Prostate gland (tissue), 2 donors: ENCODE measurements at regions not wholly inside any gene's neighbourhood (a gene's known extent, or its start where the extent isn't known, plus 50 kb on each side); places are given as distances from the start of the nearest gene placed in this dataset.
A peak's percentile ranks its signal among the peaks of the same experiment; 100 is the strongest.
"Not testable (repeated sequence)": the region's sequence is repeated elsewhere in the genome, so short reads cannot be mapped to it uniquely, and the experiment has no call there.

Source experiments
- DNase-seq: peaks from one replicate; pipeline ENCODE4 v3.0.0-alpha.2; 2019; ENCODE audit warnings: low spot score
- H3K27ac ChIP-seq, 2 donors: fragments of 200-600 bp; sonication (generic); 2 replicates each; pipeline ENCODE4 v1.5.1; 2017 to 2019
- H3K27me3 ChIP-seq: fragments of 200-600 bp; sonication (generic); replicated peaks from 2 replicates; pipeline ENCODE4 v1.5.1; 2019; ENCODE audit not compliant: insufficient read depth
- H3K36me3 ChIP-seq, 2 donors: fragments of 200-600 bp; sonication (generic); 1 replicate in 1 of 2; 2 replicates in 1 of 2; pipeline versions ENCODE4 v1.5.1 to v1.8.1; 2017 to 2019
- H3K4me1 ChIP-seq: fragments of 200-600 bp; sonication (generic); replicated peaks from 2 replicates; pipeline ENCODE4 v1.5.1; 2019
- H3K4me3 ChIP-seq, 2 donors: fragments of 200-600 bp; sonication (generic); 2 replicates each; pipeline ENCODE4 v1.5.1; 2017 to 2019
- H3K9me3 ChIP-seq: fragments of 200-600 bp; sonication (generic); 2 replicates; pipeline ENCODE4 v1.5.1; 2017
- POLR2A ChIP-seq: fragments of 450-650 bp; IDR thresholded peaks from one replicate; pipeline ENCODE4 v1.6.1; 2016; ENCODE audit warnings: antibody characterized with exemption, mild to moderate bottlenecking
- POLR2AphosphoS5 ChIP-seq: sonication (generic); formaldehyde crosslinking; IDR thresholded peaks from one replicate; pipeline ENCODE4 v1.6.1; 2017; ENCODE audit warnings: antibody characterized with exemption
- WGBS: methylation state at CpG from one replicate; pipeline ENCODE4 v1.1.5; 2018; 5-methylcytosine and 5-hydroxymethylcytosine counted together
- intact Hi-C: fragments of 100-400 bp; cut with DNase I; formaldehyde crosslinking; loops from one replicate; pipeline ENCODE4 v1.14.2; 2022
- TF ChIP-seq, protein P1 (sequence below), 4 experiments: fragments of 200-600 bp in 2 of 4; fragments of 450-650 bp in 2 of 4; sonication (generic) in 2 of 4; IDR thresholded peaks; 1 replicate in 3 of 4; 2 replicates in 1 of 4; pipeline ENCODE4 v1.5.1; 2016 to 2019; ENCODE audit warnings: antibody characterized with exemption in 4 of 4, mild to moderate bottlenecking in 2 of 4, moderate library complexity in 2 of 4

GRCh38 chrX:538311-538710 is 92.3 kb upstream of the SHOX start:
- TF ChIP-seq POLR2AphosphoS5 (no peak), POLR2A (no peak)
- TF ChIP-seq, protein P1, sequence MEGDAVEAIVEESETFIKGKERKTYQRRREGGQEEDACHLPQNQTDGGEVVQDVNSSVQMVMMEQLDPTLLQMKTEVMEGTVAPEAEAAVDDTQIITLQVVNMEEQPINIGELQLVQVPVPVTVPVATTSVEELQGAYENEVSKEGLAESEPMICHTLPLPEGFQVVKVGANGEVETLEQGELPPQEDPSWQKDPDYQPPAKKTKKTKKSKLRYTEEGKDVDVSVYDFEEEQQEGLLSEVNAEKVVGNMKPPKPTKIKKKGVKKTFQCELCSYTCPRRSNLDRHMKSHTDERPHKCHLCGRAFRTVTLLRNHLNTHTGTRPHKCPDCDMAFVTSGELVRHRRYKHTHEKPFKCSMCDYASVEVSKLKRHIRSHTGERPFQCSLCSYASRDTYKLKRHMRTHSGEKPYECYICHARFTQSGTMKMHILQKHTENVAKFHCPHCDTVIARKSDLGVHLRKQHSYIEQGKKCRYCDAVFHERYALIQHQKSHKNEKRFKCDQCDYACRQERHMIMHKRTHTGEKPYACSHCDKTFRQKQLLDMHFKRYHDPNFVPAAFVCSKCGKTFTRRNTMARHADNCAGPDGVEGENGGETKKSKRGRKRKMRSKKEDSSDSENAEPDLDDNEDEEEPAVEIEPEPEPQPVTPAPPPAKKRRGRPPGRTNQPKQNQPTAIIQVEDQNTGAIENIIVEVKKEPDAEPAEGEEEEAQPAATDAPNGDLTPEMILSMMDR (IDR thresholded peaks at IDR 0.05), result no peak
- Histone ChIP-seq H3K4me1 (no peaks in the 10 kb centered on the region), H3K27ac (no peak overlapping the region), H3K9me3 (no peaks in the 10 kb centered on the region), H3K4me3 (no peak overlapping the region), H3K27me3 (no peaks in the 10 kb centered on the region), H3K36me3 (no peaks in the 10 kb centered on the region)
- DNase-seq, result no peak
- intact Hi-C loops, result no loop called here
- WGBS, result 76% methylated on average over 11 of the region's 11 CpGs

GRCh38 chrX:541006-541405 is 89.6 kb upstream of the SHOX start:
- H3K27ac ChIP-seq, DNase-seq, H3K9me3 ChIP-seq, H3K27me3 ChIP-seq, H3K36me3 ChIP-seq, H3K4me1 ChIP-seq, H3K4me3 ChIP-seq, intact Hi-C loops: not testable (repeated sequence)
- WGBS, result 93% methylated on average over 10 of the region's 10 CpGs

GRCh38 chrX:542179-542578 is 88.4 kb upstream of the SHOX start:
- H3K27ac ChIP-seq, result no peak overlapping the region
- WGBS, result 90% methylated on average over 9 of the region's 9 CpGs
- no peaks in the 10 kb centered on the region for H3K9me3 ChIP-seq
- intact Hi-C loops, result no loop called here
- no peaks in the 10 kb centered on the region for H3K36me3 ChIP-seq
- no peak for DNase-seq
- TF ChIP-seq, protein P1 (IDR thresholded peaks at IDR 0.05), result no peak
- no peak for TF ChIP-seq POLR2A
- TF ChIP-seq POLR2AphosphoS5, result no peak
- no peaks in the 10 kb centered on the region for H3K27me3 ChIP-seq
- no peak overlapping the region for H3K4me3 ChIP-seq
- no peaks in the 10 kb centered on the region for H3K4me1 ChIP-seq

GRCh38 chrX:545452-545885 is 85.1 kb upstream of the SHOX start:
- TF ChIP-seq POLR2AphosphoS5, result peak; percentile 42
- no peak for TF ChIP-seq POLR2A
- Histone ChIP-seq H3K9me3 (no peaks in the 10 kb centered on the region), H3K36me3 (no peaks in the 10 kb centered on the region), H3K27ac (peak overlapping the region in 1 of 2 donors; percentile 24), H3K4me1 (no peaks in the 10 kb centered on the region), H3K4me3 (no peak overlapping the region), H3K27me3 (no peaks in the 10 kb centered on the region)
- intact Hi-C loops, result no loop called here
- WGBS, result 32% methylated on average over 19 of the region's 19 CpGs
- DNase-seq, result no peak

DNA sequence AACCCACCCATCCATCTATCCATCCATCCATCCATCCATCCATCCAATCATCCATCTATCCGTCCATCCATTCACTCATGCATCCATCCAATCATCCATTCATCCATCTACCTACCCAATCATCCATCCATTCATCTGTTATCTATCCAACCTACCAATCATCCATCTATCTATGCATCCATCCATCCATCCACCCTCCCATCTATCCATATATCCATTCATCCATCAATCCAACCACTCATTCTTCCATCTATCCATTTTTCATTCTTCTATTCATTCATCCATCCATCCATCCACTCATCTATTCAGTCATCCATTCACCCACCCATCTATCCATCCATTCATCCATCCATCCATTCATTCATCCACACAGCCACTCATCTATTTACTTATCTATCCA is 80.1 kb upstream of the SHOX start:
- Histone ChIP-seq H3K9me3 (no peaks in the 10 kb centered on the region), H3K4me3 (no peak overlapping the region), H3K27ac (no peak overlapping the region), H3K36me3 (no peaks in the 10 kb centered on the region), H3K4me1 (no peaks in the 10 kb centered on the region), H3K27me3 (no peaks in the 10 kb centered on the region)
- TF ChIP-seq POLR2AphosphoS5 (no peak), POLR2A (no peak)
- TF ChIP-seq, protein P1 (IDR thresholded peaks at IDR 0.05), result no peak
- intact Hi-C loops, result no loop called here
- DNase-seq, result no peak
- 74% methylated on average over 1 of the region's 1 CpG for WGBS

DNA sequence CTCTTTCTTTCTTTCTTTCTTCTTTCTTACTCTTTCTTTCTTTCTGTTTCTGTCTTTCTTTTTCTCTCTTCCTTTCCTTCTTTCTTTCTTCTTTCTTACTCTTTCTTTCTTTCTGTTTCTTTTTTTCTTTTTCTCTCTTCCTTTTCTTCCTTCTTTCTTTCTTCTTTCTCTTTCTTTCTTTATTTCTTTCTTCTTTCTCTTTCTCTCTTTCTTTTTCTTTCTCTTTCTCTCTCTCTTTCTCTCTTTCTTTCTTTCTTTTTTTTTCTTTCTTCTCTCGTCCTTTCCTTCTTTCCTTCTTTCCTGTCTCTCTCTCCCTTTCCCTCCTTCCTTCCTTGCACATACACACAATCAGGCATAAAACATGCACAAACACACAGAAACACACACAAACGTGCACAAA is 79.3 kb upstream of the SHOX start:
- H3K9me3 ChIP-seq, result no peaks in the 10 kb centered on the region
- WGBS, result 72% methylated on average over 2 of the region's 2 CpGs
- H3K27ac ChIP-seq, result no peak overlapping the region
- no peak overlapping the region for H3K4me3 ChIP-seq
- H3K36me3 ChIP-seq, result no peaks in the 10 kb centered on the region
- TF ChIP-seq POLR2AphosphoS5, result no peak
- no peak for TF ChIP-seq POLR2A
- TF ChIP-seq, protein P1 (IDR thresholded peaks at IDR 0.05), result no peak
- no peaks in the 10 kb centered on the region for H3K4me1 ChIP-seq
- intact Hi-C loops, result no loop called here
- DNase-seq, result no peak
- no peaks in the 10 kb centered on the region for H3K27me3 ChIP-seq
